ENCODE measurements at regions not wholly inside any gene's neighbourhood (a gene's known extent, or its start where the extent isn't known, plus 50 kb on each side); places are given as distances from the start of the nearest gene placed in this dataset.

DNA sequence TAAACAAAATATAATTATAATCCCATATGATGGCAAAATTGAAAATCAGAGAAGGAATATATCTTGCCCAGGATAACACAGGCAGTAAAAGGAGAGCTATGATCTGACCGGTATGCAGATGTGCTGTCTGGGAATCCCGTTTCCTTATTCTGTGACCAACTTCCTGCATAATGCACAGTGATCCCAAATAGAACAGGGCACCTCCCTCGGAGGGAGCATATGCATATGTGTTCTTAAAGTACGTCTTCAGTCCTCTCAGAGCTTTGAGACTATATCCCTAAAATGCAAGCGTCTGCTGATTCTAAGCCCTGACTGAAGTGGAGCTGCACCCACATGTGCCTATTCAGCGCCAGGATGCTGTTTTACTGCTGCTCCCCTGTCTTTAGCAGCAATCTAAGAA lies 366.1 kb upstream of the PTBP2 start:
- Histone ChIP-seq H3K27ac (ENCODE audit: low read depth, low read length) (no peak overlapping the region), H4K5ac (ENCODE audit: insufficient read length, low read depth, low read length) (no peak overlapping the region), H3K14ac (ENCODE audit: insufficient read length) (no peak overlapping the region), H2AFZ (ENCODE audit: low read length) (peak overlapping the region; percentile 63), H2BK20ac (ENCODE audit: low read length) (no peak overlapping the region), H2BK12ac (ENCODE audit: low read depth, low read length) (no peak overlapping the region), H3K18ac (ENCODE audit: extremely low read depth, low read length) (no peak overlapping the region), H3K4me3 (ENCODE audit: extremely low read depth in 1 of 4, insufficient read depth in 2 of 4, low read depth in 3 of 4, low read length in 4 of 4) (no peak overlapping the region), H4K20me1 (replicated peaks in 1 of 2; ENCODE audit: control insufficient read depth in 1 of 2, insufficient read depth in 2 of 2, low read length in 2 of 2) (no peaks in the 10 kb centered on the region), H3K4me1 (replicated peaks in 1 of 4; ENCODE audit: control insufficient read depth in 3 of 4, insufficient read depth in 4 of 4, low read length in 3 of 4) (peaks cover 0 to 3% (median 0%) of the 10 kb centered on the region in 4 experiments; a peak in 1 of 7 replicates), H3K27me3 (replicated peaks in 1 of 4; ENCODE audit: control insufficient read depth in 3 of 4, extremely low read depth in 1 of 4, insufficient read depth in 3 of 4, low read length in 3 of 4) (no peaks in the 10 kb centered on the region), H2BK5ac (ENCODE audit: low read depth, low read length) (no peak overlapping the region), H3K4me2 (ENCODE audit: insufficient read depth in 1 of 2, low read depth in 2 of 2, low read length in 2 of 2) (no peak overlapping the region), H3K56ac (replicated peaks; ENCODE audit: insufficient read length, low read depth, low read length) (no peak overlapping the region), H3K23ac (ENCODE audit: insufficient read length) (no peak overlapping the region), H2BK120ac (replicated peaks; ENCODE audit: low read depth, low read length) (no peak overlapping the region), H3K79me1 (ENCODE audit: low read depth, low read length) (no peaks in the 10 kb centered on the region), H3K9me3 (ENCODE audit: insufficient read depth in 2 of 2, low read depth in 1 of 2, low read length in 1 of 2) (no peaks in the 10 kb centered on the region), H4K91ac (replicated peaks; ENCODE audit: insufficient read length, low read length) (no peak overlapping the region), H3K9ac (replicated peaks in 1 of 4; ENCODE audit: extremely low read depth in 1 of 4, low read depth in 3 of 4, low read length in 3 of 4) (no peak overlapping the region), H2AK5ac (ENCODE audit: low read depth, low read length) (no peak overlapping the region), H3K4ac (replicated peaks; ENCODE audit: insufficient read length, low read depth, low read length) (no peak overlapping the region), H3K36me3 (ENCODE audit: control insufficient read depth in 2 of 4, insufficient read depth in 4 of 4, low read length in 3 of 4) (no peaks in the 10 kb centered on the region), H2BK15ac (ENCODE audit: low read length) (no peak overlapping the region), H3K79me2 (ENCODE audit: control insufficient read depth in 1 of 2, insufficient read depth in 2 of 2, low read length in 2 of 2) (no peaks in the 10 kb centered on the region), H4K8ac (ENCODE audit: extremely low read depth, insufficient read depth, low read length) (no peak overlapping the region), H3K23me2 (ENCODE audit: low read depth, low read length) (no peaks in the 10 kb centered on the region; the same call in 1 of the 2 replicates)
- DNase-seq (ENCODE audit: low read depth in 1 of 2, low spot score in 2 of 2) = no peak
- no peak for FAIRE-seq
- ChIA-PET CTCF (ENCODE audit: partially characterized antibody) (no interaction called here), POLR2A (ENCODE audit: partially characterized antibody) (no interaction called here)
- WGBS, 2 experiments (ENCODE audit: extremely low coverage in 1 of 2, insufficient coverage in 1 of 2, insufficient read length in 1 of 2, insufficient replicate concordance in 2 of 2, low coverage in 1 of 2, low lambda C conversion rate in 2 of 2, missing lambda C conversion rate in 1 of 2) = 79% methylated on average over 6 of the region's 6 CpGs; no CpG with 5 or more reads in 1 of the 2 experiments
- TF ChIP-seq RBBP5 (IDR thresholded peaks at IDR 0.05; ENCODE audit: borderline replicate concordance, low read depth, low read length) (no peak), ASH2L (IDR thresholded peaks at IDR 0.05; ENCODE audit: low read length) (no peak), CTBP2 (IDR thresholded peaks at IDR 0.05; ENCODE audit: borderline replicate concordance, insufficient read depth, insufficient read length, low read length) (no peak), TAF7 (optimal IDR thresholded peaks at IDR 0.05; ENCODE audit: borderline replicate concordance, low read depth, low read length) (no peak), GTF2F1 (IDR thresholded peaks at IDR 0.05; ENCODE audit: borderline replicate concordance, low read depth, low read length) (no peak), GABPA (IDR thresholded peaks at IDR 0.05; ENCODE audit: borderline replicate concordance, insufficient read depth, low read length) (no peak), TCF12 (IDR thresholded peaks at IDR 0.05; ENCODE audit: low read depth, low read length) (no peak), HDAC2 (IDR thresholded peaks at IDR 0.05; ENCODE audit: borderline replicate concordance in 1 of 2, low read depth in 2 of 2, low read length in 2 of 2) (no peak), SIN3A (conservative IDR thresholded peaks at IDR 0.05 in 1 of 2, IDR thresholded peaks at IDR 0.05 in 1 of 2; ENCODE audit: low read depth in 1 of 2, low read length in 2 of 2) (no peak), JUN (IDR thresholded peaks at IDR 0.05; ENCODE audit: low read depth, low read length) (no peak)
- TF ChIP-seq, protein P1, sequence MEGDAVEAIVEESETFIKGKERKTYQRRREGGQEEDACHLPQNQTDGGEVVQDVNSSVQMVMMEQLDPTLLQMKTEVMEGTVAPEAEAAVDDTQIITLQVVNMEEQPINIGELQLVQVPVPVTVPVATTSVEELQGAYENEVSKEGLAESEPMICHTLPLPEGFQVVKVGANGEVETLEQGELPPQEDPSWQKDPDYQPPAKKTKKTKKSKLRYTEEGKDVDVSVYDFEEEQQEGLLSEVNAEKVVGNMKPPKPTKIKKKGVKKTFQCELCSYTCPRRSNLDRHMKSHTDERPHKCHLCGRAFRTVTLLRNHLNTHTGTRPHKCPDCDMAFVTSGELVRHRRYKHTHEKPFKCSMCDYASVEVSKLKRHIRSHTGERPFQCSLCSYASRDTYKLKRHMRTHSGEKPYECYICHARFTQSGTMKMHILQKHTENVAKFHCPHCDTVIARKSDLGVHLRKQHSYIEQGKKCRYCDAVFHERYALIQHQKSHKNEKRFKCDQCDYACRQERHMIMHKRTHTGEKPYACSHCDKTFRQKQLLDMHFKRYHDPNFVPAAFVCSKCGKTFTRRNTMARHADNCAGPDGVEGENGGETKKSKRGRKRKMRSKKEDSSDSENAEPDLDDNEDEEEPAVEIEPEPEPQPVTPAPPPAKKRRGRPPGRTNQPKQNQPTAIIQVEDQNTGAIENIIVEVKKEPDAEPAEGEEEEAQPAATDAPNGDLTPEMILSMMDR (IDR thresholded peaks at IDR 0.05; ENCODE audit: control extremely low read depth in 1 of 3, insufficient read depth in 1 of 3, low read depth in 1 of 3, low read length in 3 of 3) = no peak

All from H1 (cell line).